GM19328 (cell line): ENCODE measurements at regions not wholly inside any gene's neighbourhood (a gene's known extent, or its start where the extent isn't known, plus 50 kb on each side); places are given as distances from the start of the nearest gene placed in this dataset.
A peak's percentile ranks its signal among the peaks of the same experiment; 100 is the strongest.
"Not testable (repeated sequence)": the region's sequence is repeated elsewhere in the genome, so short reads cannot be mapped to it uniquely, and the experiment has no call there.

Experiments
- ATAC-seq: cut with Tn5 transposase; IDR thresholded peaks from one replicate; pipeline ENCODE4 v1.9.1; 2021; ENCODE audit warnings: mild to moderate bottlenecking, moderate library complexity; ENCODE audit not compliant: unreplicated experiment

DNA sequence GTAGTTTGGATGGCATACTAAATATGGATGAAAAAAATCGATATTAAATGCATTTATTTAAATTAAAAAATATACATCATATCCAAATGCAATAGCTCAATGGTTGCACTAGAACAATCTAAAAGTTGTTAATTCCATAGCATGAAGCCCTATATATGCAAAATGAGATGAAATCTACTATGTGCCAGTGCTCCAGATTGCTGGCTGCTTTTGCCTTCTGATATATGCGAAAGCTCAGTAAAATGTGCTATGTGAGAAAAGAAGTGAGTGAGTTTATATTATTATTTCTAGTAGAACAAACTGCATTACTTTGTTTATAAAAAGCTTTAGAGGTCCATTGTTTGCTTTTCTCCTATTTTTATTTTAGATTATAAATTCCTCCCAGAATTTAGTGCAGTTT lies 186.7 kb downstream of the MAT2B start:
- ATAC-seq, result no peak

DNA sequence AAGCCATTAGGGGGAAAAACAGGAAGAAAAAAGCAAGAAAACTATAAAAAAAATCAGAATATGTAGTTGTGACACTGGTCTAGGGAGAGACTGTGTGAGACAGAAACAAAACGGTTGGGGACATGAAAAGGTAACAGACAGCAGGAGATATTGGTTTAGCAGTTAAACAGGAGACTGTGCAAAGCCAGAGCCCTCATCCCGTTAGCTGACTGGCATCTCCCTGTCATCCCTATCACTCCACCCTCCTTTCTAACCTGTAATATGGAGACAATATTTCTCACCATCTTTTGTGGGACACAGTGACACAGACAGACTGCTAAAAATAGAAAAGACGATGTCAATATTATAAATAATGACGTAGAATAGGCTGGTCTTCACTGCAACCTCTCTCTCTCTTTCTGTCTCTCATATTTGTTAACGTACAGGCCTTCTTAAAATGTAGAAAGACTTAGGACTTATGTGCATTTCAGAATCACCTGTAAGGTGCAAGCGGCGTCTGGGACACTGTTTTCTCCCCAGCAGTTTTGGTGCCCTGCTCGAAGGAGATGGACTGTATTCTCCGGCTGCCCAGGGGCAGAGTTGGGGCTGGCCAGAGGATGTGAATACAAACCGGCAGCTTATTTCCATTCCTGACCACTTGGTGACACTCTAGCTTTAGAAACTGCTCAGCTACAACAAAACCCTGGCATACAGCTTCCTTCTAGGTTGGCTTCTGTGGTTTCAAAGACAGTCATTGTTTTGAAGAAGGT lies 190.6 kb downstream of the MAT2B start:
- peak; percentile 91 for ATAC-seq

DNA sequence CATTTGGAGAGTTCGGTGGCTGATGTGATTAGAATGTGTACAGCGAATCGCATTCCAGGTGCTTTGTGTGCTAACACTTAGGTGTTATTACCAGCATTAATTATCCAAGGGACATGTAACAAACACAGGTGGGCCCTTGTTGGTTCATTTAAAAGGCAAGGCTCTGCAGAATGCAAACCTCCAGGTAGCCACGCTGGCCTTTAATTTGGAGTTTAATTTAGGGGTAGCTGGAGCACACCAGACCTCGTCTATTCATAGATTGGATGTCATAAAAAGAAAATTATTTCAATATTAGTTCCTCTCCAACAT lies 191.1 kb downstream of the MAT2B start:
- ATAC-seq, result no peak

DNA sequence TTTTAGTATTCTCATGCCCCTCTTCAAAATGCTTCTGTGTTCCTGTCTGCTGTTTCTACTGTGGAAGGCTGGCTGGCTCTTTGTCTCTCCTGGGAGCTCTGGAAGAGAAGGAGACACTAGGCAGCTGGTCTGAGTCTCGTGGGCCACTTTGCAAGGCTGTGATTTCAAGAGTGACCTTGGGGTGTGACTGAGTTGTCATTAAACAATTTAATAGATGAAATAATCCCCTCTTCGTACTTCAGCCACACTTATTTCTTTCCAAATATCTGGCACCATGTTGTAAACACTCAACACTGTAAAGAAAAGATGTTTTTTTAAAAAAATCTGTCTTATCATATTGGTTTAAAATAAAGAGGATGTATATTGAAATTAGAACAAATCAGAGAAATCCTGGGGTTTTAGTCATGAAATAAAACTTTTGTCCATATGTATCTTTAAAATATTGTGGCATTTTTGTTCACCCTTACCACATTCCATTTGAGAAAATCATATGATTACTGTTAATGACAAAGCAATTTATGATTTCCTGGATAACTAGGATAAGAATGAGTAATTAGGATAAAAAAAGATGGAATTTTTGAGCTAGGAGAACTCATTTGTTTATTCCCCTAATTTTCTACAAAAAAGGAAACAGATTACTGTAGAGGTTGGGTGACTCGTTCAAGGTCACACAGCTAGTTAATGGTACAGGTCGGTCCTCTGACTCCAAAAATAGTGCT lies 200.8 kb downstream of the MAT2B start:
- ATAC-seq, result no peak

DNA sequence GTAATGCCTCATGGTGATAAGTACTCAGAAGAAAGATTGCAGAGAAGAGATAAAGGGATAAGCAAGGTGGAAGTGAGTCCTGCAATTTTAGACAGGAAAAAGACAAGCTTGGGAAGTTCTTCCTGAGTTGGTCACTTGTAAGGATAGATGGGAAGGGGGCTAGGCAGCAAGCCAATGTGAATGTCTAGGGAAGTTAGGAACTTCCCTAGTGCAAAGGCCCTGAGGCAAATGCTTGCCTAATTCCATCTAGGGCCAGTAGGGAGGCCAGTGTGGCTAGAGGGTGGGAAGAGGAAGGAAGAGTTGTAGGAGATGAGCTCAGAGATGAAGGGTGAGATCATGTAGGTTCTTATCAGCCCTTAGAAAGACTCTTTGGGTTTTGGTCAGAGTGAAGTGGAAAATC lies 206.6 kb downstream of the MAT2B start:
- no peak for ATAC-seq

DNA sequence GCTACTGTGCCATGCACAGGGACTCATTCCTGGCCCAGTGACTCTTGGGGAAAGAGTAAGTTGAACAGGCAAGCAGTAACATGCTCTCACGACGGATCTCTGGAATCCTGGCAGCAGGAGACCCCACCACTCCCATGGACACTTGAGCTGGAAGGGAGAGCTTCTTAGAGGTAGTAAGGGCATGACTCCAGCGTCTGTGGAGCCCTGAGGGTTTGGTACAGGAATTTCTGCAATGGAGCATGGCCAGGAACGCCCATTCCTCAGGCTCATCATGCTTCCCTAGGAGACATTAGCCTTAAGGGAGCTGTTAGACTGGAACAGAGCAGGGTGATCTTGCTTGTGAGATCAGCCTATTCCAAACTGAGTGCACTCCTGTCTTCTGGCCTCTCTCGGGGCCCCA lies 212.9 kb downstream of the MAT2B start:
- ATAC-seq, result no peak

DNA sequence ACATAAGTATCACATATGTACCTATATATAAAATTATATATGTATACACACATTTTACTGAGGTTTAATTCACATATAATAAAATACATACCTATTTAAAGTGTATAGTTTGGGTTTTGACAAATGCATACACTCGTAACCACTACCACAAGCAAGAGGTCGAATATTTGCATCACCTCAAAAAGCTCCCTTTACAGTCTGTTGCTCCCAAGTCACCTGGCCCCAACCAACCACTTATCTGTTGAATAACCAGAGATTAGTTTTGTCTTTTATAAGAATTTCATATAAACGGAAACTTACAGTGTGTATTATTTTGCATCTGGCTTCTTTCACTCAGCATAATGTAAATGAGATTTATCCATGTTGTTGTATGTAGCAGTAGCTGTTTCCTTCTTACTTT lies 218.9 kb downstream of the MAT2B start:
- ATAC-seq, result no peak

DNA sequence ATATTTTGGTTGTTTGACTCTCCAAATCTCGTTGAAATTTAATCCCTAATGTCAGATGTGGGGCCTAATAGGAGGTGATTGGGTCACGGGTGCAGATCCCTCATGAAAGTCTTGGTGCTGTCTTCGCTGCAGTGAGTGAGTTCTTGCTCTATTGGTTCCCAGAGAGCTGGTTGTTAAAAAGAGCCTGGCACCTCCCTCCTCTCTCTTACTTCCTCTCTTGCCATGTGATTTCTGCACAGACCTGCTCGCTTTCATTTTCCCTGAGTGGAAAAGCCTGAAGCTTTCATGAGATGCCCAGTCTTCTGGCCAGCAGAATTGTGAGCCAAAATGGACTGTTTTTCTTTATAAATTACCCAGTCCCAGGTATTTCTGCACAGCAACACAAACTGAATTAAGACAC lies 221.6 kb downstream of the MAT2B start:
- ATAC-seq, result peak; percentile 86

DNA sequence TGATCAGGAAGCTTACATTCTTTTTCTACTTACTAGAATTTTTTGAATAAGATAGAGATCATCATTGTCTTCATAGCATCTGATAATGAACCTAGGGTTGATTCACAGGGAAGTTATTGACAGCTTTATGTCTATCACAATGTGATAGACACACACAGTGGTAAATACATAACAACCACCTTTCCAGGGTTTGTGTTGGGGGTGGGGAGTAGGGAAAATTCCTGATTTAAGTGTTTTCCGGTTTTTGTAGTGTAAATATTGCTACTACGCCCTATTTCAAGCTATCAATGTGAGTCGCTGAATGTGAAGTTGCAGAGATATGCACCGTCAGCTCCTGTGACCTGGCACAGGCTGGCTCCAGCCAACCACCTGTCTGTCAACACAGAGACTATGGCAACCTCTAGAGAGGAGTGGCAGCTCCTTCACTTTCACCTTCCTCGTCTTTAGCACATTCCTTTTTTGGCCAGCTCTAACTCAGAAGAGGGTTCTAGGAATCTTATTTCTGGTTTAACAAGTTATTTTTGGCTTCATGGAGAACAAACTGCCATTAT lies 224.9 kb downstream of the MAT2B start:
- ATAC-seq, result no peak

DNA sequence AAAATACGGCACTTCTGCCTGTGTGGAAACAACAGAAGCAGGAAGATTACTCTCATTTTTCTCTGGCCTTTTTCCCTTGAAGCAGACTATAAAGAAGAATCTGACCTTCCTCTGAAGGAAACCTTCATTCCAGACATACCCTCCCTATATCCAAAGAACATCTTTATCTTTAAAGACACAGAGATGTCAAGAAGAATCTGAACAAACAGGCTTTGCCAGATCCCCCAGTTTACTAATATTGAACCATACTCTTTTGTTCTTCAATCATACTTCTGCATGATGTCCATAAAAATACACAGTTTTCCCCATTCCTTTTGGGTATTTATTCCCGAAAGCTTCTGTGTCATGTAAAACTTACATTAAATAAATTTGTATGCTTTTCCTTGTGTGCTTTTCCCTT lies 225.8 kb downstream of the MAT2B start:
- no peak for ATAC-seq

DNA sequence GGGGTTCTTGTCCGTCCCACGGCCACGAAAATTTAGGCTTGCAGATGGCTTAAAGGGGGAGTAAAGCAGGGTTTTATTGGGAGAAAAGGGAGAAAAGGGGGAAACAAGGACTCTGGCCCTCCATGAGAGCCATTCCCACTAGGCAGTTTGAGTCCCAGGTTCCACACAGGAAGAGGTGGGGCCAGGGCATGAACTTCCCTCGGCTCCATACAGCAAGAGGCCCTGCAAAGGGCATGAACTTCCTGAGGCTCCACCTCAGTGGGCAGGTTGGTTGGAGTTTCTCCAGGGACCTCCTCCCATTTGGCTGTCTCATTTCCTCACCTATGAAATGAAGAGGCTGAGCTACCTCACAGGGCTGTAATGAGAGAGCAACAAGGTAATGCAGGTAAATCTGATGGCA lies 229.7 kb downstream of the MAT2B start:
- no peak for ATAC-seq

DNA sequence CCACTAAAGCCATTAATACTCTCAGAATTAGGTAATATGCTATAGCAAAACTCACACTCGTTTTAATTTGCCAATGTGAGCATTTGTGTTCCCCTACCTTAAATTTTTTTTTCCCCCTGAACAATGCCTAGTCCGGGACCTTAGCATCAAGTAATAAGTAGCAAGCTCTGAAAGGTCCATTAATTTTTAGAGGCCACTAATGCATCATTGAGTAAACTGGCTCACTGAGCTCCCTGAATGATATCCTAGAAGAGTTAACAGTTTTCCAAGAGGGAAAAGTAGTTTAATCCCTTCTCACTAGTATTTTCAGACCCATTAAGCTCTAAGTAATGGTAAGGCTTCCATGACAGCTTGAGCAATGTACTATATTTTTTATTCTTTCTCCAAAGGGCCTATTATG lies 242.2 kb downstream of the MAT2B start:
- ATAC-seq, result no peak

DNA sequence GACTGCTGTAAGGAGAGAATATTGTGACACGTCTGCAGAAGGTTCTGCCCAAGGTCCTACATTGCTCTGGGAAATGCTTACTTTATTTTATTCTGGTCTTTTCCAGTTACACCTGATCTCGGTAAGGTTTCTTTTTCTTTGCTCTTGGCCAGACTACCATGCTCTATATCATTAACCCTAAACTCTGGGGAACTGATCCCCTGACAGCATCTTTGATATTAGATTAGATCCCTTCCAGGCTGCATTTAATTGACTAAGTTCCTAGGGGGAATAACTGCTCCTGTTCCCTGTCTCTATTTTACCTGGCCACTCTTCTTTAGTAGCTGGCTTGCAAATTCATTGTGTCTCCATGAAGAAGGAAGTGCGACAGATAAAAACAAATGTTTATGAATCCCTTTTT lies 243.5 kb downstream of the MAT2B start:
- ATAC-seq, result no peak

DNA sequence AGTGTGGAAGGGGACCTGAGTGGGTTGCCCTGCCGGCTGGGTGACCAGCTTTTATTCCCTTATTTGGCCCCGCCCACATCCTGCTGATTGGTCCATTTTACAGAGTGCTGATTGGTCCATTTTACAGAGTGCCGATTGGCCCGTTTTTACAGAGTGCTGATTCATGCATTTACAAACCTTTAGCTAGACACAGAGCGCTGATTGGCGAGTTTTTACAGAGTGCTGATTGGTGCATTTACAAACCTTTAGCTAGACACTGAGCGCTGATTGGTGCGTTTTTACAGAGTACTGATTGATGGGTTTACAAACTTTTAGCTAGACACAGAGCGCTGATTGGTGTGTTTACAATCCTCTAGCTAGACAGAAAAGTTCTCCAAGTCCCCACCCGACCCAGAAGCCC lies 245.0 kb downstream of the MAT2B start:
- not testable (repeated sequence) for ATAC-seq

DNA sequence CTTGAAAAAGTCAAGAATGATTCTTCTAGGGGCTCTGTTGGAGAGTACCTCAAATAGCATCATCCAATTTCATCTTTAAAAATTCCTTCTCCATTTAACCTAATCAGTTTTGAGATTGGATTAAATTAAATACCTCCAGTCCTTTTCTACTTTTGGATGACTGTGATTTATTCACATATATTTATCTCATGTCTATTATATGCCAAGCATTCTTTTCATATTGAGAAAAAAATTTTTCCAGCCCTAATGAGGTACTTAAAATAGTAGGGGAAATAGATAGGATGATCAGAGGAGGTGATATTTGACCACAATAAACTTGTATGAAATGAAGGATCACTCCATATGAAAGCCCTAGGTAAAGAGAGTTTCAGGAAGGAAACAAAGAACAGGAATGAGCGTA lies 250.1 kb downstream of the MAT2B start:
- ATAC-seq, result no peak

DNA sequence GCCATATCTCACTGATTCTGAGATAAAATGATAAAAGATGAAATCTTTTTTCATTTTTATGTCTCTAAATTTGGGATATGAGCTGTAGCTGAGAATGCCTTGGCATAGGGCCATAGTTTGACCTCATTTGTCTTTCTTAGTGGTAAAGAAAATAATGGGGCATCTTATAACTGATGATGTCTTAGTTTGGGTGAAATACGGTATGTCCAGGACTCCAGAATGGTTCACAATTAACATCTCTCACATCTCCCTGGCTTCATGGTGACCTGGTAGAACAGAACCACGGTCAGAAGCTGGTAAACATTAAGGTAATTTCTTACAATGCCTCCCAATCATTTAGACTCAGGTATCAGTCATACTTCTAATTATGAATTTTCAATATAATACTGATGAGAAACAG lies 250.8 kb downstream of the MAT2B start:
- ATAC-seq, result no peak

DNA sequence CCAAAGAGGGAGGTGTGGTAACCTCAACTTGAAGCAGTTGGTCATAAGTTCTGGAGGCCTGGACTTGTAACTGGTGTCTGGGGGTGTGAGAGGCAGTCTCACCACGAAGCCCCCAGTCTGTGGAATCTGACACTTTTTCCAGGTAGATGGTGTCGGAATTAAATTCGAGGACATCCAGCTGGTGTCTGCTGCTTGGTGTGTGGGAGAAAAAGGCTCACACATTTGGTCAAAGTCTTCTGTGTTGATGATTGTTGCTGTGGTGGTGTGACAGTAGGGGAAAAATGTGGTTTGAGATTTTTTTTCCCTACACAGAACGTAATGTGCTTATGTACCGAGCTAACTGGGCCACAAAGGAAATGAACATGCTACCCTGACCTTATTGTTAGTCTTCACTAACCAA lies 251.9 kb downstream of the MAT2B start:
- ATAC-seq, result no peak

DNA sequence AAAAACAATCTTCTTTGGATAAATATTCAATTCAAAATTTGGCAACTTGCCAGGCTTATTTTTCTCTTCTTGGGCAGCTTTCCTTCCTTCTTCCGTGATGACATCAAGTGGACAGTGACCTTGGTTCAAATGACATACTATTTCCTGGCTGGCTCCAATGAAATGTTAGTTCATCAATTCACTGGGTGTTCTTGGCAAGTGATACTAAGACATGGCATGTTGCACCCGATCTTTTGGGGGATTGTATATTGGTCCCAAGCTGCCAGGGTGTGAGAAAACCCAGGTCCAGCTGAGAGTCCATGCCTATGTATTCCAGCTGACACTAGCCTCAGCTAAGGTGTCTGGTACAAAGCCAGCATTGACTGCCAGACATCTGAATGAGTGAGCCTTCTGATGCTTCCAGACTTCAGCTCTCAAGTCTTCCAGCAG lies 252.9 kb downstream of the MAT2B start:
- ATAC-seq, result no peak

DNA sequence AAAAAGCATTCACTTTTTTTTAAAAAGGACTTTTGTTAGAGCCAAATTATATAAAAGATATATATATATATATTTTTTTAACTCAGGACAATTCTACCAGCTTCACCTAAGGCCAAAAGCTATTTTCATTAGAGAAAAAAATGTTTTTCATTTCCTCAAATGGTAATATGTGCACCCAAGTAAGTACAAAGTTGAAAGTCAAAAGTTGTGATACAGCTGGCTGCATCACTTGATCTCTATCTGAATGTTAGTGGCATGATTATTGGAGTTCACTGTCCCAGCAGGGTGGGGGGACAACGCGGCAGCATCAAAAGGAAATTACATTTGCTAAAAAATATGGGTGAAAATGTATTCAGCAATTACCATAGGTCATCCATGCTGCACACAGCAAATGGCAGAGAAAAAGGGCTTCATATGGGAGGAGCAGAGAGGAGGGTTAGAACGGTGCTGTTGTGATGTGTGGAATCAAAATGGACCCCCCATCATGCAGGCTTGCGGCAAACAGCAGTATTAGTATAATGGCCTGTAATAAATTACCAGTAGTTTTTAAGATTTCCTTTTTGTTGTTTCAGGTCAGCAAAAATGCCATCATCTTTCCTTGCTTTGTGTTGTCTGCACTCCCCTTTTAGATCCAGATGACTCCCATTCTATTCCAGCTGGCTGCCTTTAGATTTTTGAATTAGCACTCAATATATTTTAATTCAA lies 253.7 kb downstream of the MAT2B start:
- ATAC-seq, result no peak

DNA sequence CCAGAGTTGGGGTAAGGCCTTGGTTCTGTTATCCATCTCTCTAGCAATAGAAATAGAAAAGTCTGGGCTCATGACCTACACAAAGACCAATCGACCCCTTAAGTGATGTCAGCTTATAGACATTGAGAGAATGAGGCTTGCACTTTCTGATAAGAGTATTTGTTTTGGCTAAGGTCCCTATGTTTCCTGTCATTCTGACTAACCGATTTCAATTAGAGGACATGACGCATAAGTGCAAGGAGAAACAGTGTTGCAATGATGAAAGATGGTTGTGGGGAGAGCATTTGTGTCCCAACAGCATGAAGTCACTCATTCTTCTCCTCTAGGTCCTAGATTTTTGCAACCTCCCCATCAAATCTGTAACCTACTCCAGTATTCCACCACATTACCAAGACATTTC lies 255.1 kb downstream of the MAT2B start:
- ATAC-seq, result no peak

DNA sequence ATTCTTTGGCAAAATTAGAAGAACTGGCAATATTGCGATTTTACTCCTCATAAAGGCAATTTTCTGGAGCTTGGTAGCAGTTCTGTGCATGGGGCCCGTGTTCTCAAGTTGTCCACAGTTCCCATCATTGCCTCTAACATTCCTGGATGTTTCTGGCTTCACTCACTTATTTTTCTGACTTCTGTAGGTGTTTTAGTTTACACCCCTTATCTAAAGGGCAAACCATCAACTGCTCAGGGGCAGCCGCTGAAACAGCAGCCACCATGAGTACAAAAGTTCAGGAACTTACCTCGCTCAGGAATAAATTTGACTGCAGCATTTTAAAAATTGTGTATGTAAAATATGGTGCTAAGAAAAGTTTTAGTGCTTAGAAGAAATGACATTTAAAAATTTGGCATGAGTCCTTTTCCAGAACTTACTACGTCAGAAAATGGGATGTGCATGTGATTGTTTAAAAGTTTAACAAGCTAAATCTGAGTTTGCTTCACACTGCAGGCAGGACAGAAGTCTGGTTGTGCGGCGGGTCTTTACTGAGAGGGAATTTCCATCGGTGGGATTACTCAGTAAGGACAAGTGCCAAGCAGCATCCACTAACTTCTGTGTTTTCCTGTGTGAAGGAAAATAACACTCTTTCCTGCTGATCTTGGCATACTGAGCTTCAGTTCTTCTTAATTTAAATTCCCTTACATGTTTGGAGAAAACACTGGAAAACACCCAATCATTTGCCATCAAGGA lies 261.7 kb downstream of the MAT2B start:
- no peak for ATAC-seq
